Tibial artery (tissue), 4 donors: ENCODE measurements at regions not wholly inside any gene's neighbourhood (a gene's known extent, or its start where the extent isn't known, plus 50 kb on each side); places are given as distances from the start of the nearest gene placed in this dataset.

Experiments
- DNase-seq, 2 donors: peaks; one replicate each; pipeline ENCODE4 v3.0.0-alpha.2; 2019
- H3K27ac ChIP-seq, 2 donors: fragments of 200-600 bp; sonication (generic) in 1 of 2; 1 replicate in 1 of 2; 2 replicates in 1 of 2; pipeline ENCODE4 v1.5.1; 2018 to 2019; ENCODE audit warnings: mild to moderate bottlenecking in 1 of 2
- H3K27me3 ChIP-seq, 2 donors: fragments of 200-600 bp; sonication (generic) in 1 of 2; one replicate each; pipeline versions ENCODE4 v1.5.1 to v1.6.0; 2016 to 2019
- H3K36me3 ChIP-seq, 3 donors: fragments of 200-600 bp; sonication (generic) in 2 of 3; one replicate each; pipeline ENCODE4 v1.5.1; 2016 to 2019; ENCODE audit warnings: mild to moderate bottlenecking in 2 of 3
- H3K4me1 ChIP-seq, 4 donors: fragments of 200-600 bp; sonication (generic) in 2 of 4; 1 replicate in 3 of 4; 2 replicates in 1 of 4; pipeline ENCODE4 v1.5.1; 2016 to 2019
- H3K4me3 ChIP-seq, 2 donors: fragments of 200-600 bp; sonication (generic) in 1 of 2; 1 replicate in 1 of 2; 2 replicates in 1 of 2; pipeline ENCODE4 v1.5.1; 2018 to 2019; ENCODE audit warnings: mild to moderate bottlenecking in 2 of 2
- H3K9me3 ChIP-seq, 3 donors: fragments of 200-600 bp; sonication (generic) in 1 of 3; one replicate each; pipeline ENCODE4 v1.5.1; 2016 to 2019
- CTCF ChIP-seq, 2 experiments: fragments of 200-600 bp in 1 of 2; fragments of 450-650 bp in 1 of 2; IDR thresholded peaks; one replicate each; pipeline ENCODE4 v1.5.1; 2017 to 2019; ENCODE audit warnings: antibody characterized with exemption in 2 of 2, mild to moderate bottlenecking in 1 of 2, moderate library complexity in 1 of 2
- intact Hi-C: fragments of 100-400 bp; cut with DNase I; formaldehyde crosslinking; loops from one replicate; pipeline ENCODE4 v1.15.0; 2023; ENCODE audit warnings: low total_unique reads

- Histone ChIP-seq H3K4me1 (no peaks in the 10 kb centered on the region), H3K36me3 (no peaks in the 10 kb centered on the region), H3K27me3 (no peaks in the 10 kb centered on the region), H3K27ac (no peak overlapping the region), H3K4me3 (no peak overlapping the region), H3K9me3 (no peaks in the 10 kb centered on the region)
- intact Hi-C loops = no loop called here
- no peak for DNase-seq
- TF ChIP-seq CTCF (IDR thresholded peaks at IDR 0.05) = no peak
Measured at GRCh38 chr4:58113126-58113525, 1002.9 kb upstream of the IGFBP7 start.

GRCh38 chr4:58111818-58112217 lies 1001.6 kb upstream of the IGFBP7 start:
- TF ChIP-seq CTCF (IDR thresholded peaks at IDR 0.05) = no peak
- DNase-seq = no peak
- intact Hi-C loops = no loop called here
- no peaks in the 10 kb centered on the region for H3K9me3 ChIP-seq
- H3K27ac ChIP-seq = no peak overlapping the region
- H3K4me3 ChIP-seq = no peak overlapping the region
- no peaks in the 10 kb centered on the region for H3K36me3 ChIP-seq
- no peaks in the 10 kb centered on the region for H3K4me1 ChIP-seq
- no peaks in the 10 kb centered on the region for H3K27me3 ChIP-seq

- no peak for TF ChIP-seq CTCF (IDR thresholded peaks at IDR 0.05)
- Histone ChIP-seq H3K4me1 (no peaks in the 10 kb centered on the region), H3K36me3 (no peaks in the 10 kb centered on the region), H3K27ac (no peak overlapping the region), H3K4me3 (no peak overlapping the region), H3K27me3 (no peaks in the 10 kb centered on the region), H3K9me3 (no peaks in the 10 kb centered on the region)
- intact Hi-C loops = no loop called here
- DNase-seq = no peak
Measured at GRCh38 chr4:58093352-58093751, 983.2 kb upstream of the IGFBP7 start.

GRCh38 chr4:58090539-58090938 lies 980.4 kb upstream of the IGFBP7 start:
- no peak overlapping the region for H3K4me3 ChIP-seq
- intact Hi-C loops = no loop called here
- no peak overlapping the region for H3K27ac ChIP-seq

GRCh38 chr4:58081356-58081755 lies 971.2 kb upstream of the IGFBP7 start:
- H3K27ac ChIP-seq = no peak overlapping the region
- H3K4me3 ChIP-seq = no peak overlapping the region
- H3K9me3 ChIP-seq = no peaks in the 10 kb centered on the region
- DNase-seq = no peak
- intact Hi-C loops = no loop called here
- no peak for TF ChIP-seq CTCF (IDR thresholded peaks at IDR 0.05)
- H3K4me1 ChIP-seq = no peaks in the 10 kb centered on the region
- no peaks in the 10 kb centered on the region for H3K36me3 ChIP-seq
- H3K27me3 ChIP-seq = no peaks in the 10 kb centered on the region

More at GRCh38 chr4:58090539-58090938, 980.4 kb upstream of the IGFBP7 start:
- H3K4me1 ChIP-seq = no peaks in the 10 kb centered on the region
- no peaks in the 10 kb centered on the region for H3K9me3 ChIP-seq
- no peaks in the 10 kb centered on the region for H3K27me3 ChIP-seq
- no peaks in the 10 kb centered on the region for H3K36me3 ChIP-seq
- DNase-seq = no peak
- no peak for TF ChIP-seq CTCF (IDR thresholded peaks at IDR 0.05)

- no peaks in the 10 kb centered on the region for H3K36me3 ChIP-seq
- TF ChIP-seq CTCF (IDR thresholded peaks at IDR 0.05) = no peak
- H3K27ac ChIP-seq = no peak overlapping the region
- no peaks in the 10 kb centered on the region for H3K9me3 ChIP-seq
- H3K4me3 ChIP-seq = no peak overlapping the region
- no peaks in the 10 kb centered on the region for H3K4me1 ChIP-seq
- no peak for DNase-seq
- intact Hi-C loops = no loop called here
- no peaks in the 10 kb centered on the region for H3K27me3 ChIP-seq
Measured at GRCh38 chr4:58075724-58076123, 965.5 kb upstream of the IGFBP7 start.
